ENCODE measurements at regions not wholly inside any gene's neighbourhood (a gene's known extent, or its start where the extent isn't known, plus 50 kb on each side); places are given as distances from the start of the nearest gene placed in this dataset.

- no peak overlapping the region for H3K9ac ChIP-seq (ENCODE audit: low read length)
- H3K4me2 ChIP-seq (ENCODE audit: low read length), result no peak overlapping the region
- H4K20me1 ChIP-seq (ENCODE audit: insufficient read depth), result no peaks in the 10 kb centered on the region
- TF ChIP-seq, protein P1, sequence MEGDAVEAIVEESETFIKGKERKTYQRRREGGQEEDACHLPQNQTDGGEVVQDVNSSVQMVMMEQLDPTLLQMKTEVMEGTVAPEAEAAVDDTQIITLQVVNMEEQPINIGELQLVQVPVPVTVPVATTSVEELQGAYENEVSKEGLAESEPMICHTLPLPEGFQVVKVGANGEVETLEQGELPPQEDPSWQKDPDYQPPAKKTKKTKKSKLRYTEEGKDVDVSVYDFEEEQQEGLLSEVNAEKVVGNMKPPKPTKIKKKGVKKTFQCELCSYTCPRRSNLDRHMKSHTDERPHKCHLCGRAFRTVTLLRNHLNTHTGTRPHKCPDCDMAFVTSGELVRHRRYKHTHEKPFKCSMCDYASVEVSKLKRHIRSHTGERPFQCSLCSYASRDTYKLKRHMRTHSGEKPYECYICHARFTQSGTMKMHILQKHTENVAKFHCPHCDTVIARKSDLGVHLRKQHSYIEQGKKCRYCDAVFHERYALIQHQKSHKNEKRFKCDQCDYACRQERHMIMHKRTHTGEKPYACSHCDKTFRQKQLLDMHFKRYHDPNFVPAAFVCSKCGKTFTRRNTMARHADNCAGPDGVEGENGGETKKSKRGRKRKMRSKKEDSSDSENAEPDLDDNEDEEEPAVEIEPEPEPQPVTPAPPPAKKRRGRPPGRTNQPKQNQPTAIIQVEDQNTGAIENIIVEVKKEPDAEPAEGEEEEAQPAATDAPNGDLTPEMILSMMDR (IDR thresholded peaks at IDR 0.05; ENCODE audit: poor library complexity, severe bottlenecking), result no peak
- no peak for TF ChIP-seq POLR2AphosphoS5 (IDR thresholded peaks at IDR 0.05)
- no peak for TF ChIP-seq MXI1 (conservative IDR thresholded peaks at IDR 0.05; ENCODE audit: poor library complexity, severe bottlenecking)
- TF ChIP-seq SMC3 (conservative IDR thresholded peaks at IDR 0.05; ENCODE audit: poor library complexity), result no peak
- no peak for TF ChIP-seq EZH2 (IDR thresholded peaks at IDR 0.05; ENCODE audit: borderline replicate concordance, insufficient read depth, low read length, poor library complexity, severe bottlenecking)
- no peak for TF ChIP-seq TAF1 (IDR thresholded peaks at IDR 0.05; ENCODE audit: low read depth)
- TF ChIP-seq EP300 (conservative IDR thresholded peaks at IDR 0.05; ENCODE audit: poor library complexity, severe bottlenecking), result no peak
- TF ChIP-seq, protein P2, sequence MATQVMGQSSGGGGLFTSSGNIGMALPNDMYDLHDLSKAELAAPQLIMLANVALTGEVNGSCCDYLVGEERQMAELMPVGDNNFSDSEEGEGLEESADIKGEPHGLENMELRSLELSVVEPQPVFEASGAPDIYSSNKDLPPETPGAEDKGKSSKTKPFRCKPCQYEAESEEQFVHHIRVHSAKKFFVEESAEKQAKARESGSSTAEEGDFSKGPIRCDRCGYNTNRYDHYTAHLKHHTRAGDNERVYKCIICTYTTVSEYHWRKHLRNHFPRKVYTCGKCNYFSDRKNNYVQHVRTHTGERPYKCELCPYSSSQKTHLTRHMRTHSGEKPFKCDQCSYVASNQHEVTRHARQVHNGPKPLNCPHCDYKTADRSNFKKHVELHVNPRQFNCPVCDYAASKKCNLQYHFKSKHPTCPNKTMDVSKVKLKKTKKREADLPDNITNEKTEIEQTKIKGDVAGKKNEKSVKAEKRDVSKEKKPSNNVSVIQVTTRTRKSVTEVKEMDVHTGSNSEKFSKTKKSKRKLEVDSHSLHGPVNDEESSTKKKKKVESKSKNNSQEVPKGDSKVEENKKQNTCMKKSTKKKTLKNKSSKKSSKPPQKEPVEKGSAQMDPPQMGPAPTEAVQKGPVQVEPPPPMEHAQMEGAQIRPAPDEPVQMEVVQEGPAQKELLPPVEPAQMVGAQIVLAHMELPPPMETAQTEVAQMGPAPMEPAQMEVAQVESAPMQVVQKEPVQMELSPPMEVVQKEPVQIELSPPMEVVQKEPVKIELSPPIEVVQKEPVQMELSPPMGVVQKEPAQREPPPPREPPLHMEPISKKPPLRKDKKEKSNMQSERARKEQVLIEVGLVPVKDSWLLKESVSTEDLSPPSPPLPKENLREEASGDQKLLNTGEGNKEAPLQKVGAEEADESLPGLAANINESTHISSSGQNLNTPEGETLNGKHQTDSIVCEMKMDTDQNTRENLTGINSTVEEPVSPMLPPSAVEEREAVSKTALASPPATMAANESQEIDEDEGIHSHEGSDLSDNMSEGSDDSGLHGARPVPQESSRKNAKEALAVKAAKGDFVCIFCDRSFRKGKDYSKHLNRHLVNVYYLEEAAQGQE (IDR thresholded peaks at IDR 0.05; ENCODE audit: borderline replicate concordance), result no peak
- TF ChIP-seq RAD21 (conservative IDR thresholded peaks at IDR 0.05), result no peak
- H3K4me3 ChIP-seq (ENCODE audit: low read length), result no peak overlapping the region
- peaks cover 3% of the 10 kb centered on the region for H3K9me3 ChIP-seq (ENCODE audit: low read length)
- H3K27ac ChIP-seq (ENCODE audit: low read length), result no peak overlapping the region
- H3F3A ChIP-seq (ENCODE audit: insufficient read depth, low read length, poor library complexity, severe bottlenecking), result no peaks in the 10 kb centered on the region
- no peak overlapping the region for H2AFZ ChIP-seq (ENCODE audit: low read depth, low read length)
- H3K36me3 ChIP-seq (ENCODE audit: insufficient read depth, low read length), result no peaks in the 10 kb centered on the region
- H3K27me3 ChIP-seq (ENCODE audit: insufficient read depth, low read depth, low read length), result no peaks in the 10 kb centered on the region
- no peaks in the 10 kb centered on the region for H3K9me2 ChIP-seq (ENCODE audit: insufficient read depth, low read length)
- no peaks in the 10 kb centered on the region for H3K79me2 ChIP-seq (replicated peaks; ENCODE audit: insufficient read depth, low read length)
Observed at GRCh38 chr4:163611784-163612445, 117.4 kb downstream of the TMA16 start.

DNA sequence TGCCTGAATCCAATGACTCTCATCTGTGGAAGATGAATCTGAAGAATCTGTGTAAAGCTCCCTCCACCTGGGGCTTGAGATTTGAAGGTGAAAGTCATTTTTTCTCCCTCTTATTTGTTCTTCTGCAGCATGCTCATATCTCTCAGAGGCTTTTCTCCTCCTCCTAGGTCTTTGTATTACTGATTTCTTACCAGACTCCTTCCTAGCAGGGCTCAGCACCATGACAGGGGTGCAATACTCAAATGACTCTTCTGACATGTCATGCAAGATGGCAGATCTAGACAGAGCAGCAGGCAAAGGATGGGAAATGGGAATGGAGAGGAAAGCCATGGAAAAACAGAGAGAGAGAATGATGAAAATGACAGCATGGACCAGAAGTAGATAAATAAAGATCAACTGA lies 118.3 kb downstream of the TMA16 start:
- Histone ChIP-seq H4K20me1 (ENCODE audit: insufficient read depth) (no peaks in the 10 kb centered on the region), H3K36me3 (ENCODE audit: insufficient read depth, low read length) (no peaks in the 10 kb centered on the region), H3K27me3 (ENCODE audit: insufficient read depth, low read depth, low read length) (no peaks in the 10 kb centered on the region), H2AFZ (ENCODE audit: low read depth, low read length) (no peak overlapping the region), H3K4me3 (ENCODE audit: low read length) (no peak overlapping the region), H3K27ac (ENCODE audit: low read length) (no peak overlapping the region), H3K9ac (ENCODE audit: low read length) (no peak overlapping the region), H3K9me2 (ENCODE audit: insufficient read depth, low read length) (no peaks in the 10 kb centered on the region), H3K9me3 (ENCODE audit: low read length) (peaks cover 3% of the 10 kb centered on the region), H3F3A (ENCODE audit: insufficient read depth, low read length, poor library complexity, severe bottlenecking) (no peaks in the 10 kb centered on the region), H3K79me2 (replicated peaks; ENCODE audit: insufficient read depth, low read length) (no peaks in the 10 kb centered on the region), H3K4me2 (ENCODE audit: low read length) (no peak overlapping the region)
- TF ChIP-seq EZH2 (IDR thresholded peaks at IDR 0.05; ENCODE audit: borderline replicate concordance, insufficient read depth, low read length, poor library complexity, severe bottlenecking), result no peak
- no peak for TF ChIP-seq MXI1 (conservative IDR thresholded peaks at IDR 0.05; ENCODE audit: poor library complexity, severe bottlenecking)
- TF ChIP-seq SMC3 (conservative IDR thresholded peaks at IDR 0.05; ENCODE audit: poor library complexity), result no peak
- TF ChIP-seq, protein P2 (IDR thresholded peaks at IDR 0.05; ENCODE audit: borderline replicate concordance), result no peak
- no peak for TF ChIP-seq POLR2AphosphoS5 (IDR thresholded peaks at IDR 0.05)
- TF ChIP-seq EP300 (conservative IDR thresholded peaks at IDR 0.05; ENCODE audit: poor library complexity, severe bottlenecking), result no peak
- TF ChIP-seq TAF1 (IDR thresholded peaks at IDR 0.05; ENCODE audit: low read depth), result no peak
- no peak for TF ChIP-seq RAD21 (conservative IDR thresholded peaks at IDR 0.05)
- TF ChIP-seq, protein P1 (IDR thresholded peaks at IDR 0.05; ENCODE audit: poor library complexity, severe bottlenecking), result no peak
